Stimulated activated CD4-positive, alpha-beta T cell treated with anti-CD3 and anti-CD28 coated beads, TNF-alpha, amount 100 ng/mL, for 48 hours (primary cell): ENCODE measurements at regions not wholly inside any gene's neighbourhood (a gene's known extent, or its start where the extent isn't known, plus 50 kb on each side); places are given as distances from the start of the nearest gene placed in this dataset.
"Not testable (repeated sequence)": the region's sequence is repeated elsewhere in the genome, so short reads cannot be mapped to it uniquely, and the experiment has no call there.

Experiments
- DNase-seq, 3 donors: peaks; one replicate each; pipeline ENCODE4 v3.0.0-alpha.2; 2020; ENCODE audit warnings: low read depth in 3 of 3

- no peak for DNase-seq
These were observed 213.9 kb upstream of the UBASH3B start for GRCh38 chr11:122441666-122442035.

- no peak for DNase-seq
These were observed 214.5 kb upstream of the UBASH3B start for GRCh38 chr11:122440811-122441665.

DNA sequence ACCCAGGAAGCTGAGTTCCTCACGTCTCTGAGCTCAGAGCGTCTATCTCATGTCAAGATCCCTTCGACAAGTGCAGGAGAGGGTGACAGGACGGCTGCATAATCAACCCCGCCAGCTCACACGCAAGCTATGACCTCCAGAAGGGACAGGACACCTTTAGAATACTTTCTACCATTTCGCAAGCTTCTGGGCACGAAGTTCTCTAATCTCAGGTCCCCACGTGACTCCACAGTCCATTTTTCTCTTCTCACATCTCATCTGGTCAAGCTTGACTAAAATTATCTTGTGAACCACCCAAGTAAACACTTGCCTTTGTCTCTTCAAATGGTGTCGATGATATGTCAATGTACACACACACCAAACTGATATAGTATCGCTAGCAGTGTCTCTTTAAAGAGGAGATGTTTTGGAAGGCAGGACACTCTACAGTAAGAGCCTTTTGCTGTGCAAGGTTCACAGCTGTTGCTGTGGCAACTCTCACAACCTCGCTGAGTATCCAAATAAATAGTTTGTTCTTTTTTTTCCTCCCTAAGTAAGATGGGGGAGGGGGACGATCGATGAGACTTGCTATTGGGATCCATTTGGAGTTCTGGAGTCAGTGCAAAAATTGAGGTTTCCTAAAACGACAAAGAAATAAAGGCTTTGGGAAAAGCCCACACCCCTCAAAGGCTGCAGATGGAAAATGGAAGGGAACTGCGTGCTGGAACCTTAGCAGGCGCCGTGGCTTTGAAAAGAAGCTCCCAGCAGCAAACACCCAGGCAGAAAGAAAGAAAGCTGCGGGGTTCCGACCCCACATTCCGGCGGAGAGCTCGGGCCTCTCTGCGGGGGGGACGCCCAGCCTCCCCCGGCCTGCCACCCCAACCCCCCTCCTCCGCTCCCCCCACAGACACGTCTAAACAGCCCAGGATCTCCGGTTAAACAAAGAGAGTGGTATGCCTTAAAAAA is 215.4 kb upstream of the UBASH3B start:
- DNase-seq: no peak

DNA sequence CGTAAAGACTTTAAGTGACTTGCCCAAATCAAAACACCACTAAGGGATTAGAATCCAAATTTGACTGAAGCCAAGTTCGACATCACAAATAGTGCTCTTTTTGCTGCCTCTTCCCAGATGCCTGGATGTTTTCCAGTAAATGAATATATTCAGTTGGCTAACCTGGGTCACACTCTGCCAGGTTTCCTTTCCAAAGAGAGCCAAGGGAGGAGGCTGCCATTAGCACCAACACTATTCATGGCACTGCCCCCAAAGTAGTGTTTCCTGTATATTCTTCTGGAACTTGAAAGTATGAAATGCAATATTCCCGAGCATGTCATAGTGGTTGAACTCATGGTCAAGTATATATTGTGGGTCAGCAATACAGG is 219.3 kb upstream of the UBASH3B start:
- no peak for DNase-seq

- no peak for DNase-seq
These were observed 219.9 kb upstream of the UBASH3B start for GRCh38 chr11:122435540-122436187.

DNA sequence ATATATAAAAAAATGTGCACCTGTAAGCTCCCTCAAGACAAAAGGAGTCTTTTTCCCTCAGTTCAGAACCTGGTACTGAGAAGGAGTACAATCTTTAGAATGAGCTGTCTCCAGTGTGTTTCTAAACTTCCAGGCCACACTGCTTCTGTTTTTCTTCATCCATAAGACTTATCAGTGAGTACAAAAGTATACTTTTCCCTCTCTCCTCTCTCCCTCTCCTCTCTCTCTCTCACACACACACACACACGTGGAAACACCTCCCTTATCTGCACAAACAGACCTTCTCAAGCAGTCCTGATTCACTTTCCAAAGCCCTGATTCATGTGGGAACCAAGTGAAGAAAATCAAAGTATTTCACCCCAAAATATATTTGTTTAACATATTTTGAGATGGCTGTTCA is 220.7 kb upstream of the UBASH3B start:
- DNase-seq: no peak

- DNase-seq: no peak
These were observed 225.0 kb upstream of the UBASH3B start for GRCh38 chr11:122430490-122430889.

- no peak for DNase-seq
These were observed 229.4 kb upstream of the UBASH3B start for GRCh38 chr11:122426073-122426472.

DNA sequence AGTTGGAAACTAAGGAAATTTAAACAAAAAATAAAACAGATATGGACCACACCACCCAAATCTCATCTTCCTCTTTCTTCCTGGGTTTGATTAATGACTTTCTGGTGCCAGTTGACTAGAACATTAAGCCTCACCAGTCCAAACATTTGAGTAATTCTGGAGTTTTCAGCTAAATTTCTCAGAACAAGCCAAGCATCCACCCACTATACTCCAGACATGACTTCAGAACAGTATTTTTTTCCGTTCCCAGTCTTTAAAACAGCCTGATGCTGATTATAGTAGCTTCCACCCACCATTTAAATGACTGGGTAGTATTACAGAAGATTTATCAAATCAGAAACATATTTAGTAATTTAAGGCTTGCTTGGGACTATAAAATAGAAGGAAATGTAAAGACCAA is 230.9 kb upstream of the UBASH3B start:
- no peak for DNase-seq

DNA sequence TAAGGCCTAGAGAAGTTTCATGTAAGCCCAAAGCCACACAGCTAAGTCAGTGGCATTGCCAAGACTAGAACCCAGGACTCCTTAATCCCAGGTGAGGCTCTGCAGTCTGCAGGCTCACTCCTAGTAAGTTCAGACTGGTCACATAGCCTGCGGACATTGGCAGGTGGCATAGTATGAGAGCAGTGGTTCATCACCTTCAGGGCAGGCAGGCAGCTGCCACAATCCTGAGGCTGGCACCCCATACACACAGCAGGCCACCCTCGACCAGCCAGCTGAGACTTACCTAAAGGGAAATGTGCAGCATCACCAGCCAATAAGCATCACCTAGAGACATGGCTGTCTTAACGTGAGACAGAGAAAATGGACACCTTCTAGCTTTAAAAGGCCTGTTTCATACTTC is 231.6 kb upstream of the UBASH3B start:
- DNase-seq: no peak

DNA sequence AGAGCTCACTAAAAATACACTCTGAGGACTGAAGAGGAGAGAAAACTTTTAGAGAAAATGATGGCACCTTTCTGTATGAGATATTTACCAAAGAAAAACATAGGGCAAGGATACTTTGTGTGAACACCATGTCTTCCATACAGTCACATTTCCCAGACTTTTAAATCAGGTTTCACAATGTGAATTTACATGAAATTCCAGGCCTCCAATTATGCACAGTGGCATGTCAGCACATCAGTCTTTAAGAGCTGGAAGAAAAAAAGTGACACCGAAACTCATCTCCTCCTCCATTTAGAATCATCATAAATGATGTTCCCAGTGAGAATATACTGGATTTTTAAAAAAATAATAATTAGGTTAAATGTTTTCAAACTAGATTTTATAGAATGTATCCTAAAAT is 232.2 kb upstream of the UBASH3B start:
- no peak for DNase-seq

DNA sequence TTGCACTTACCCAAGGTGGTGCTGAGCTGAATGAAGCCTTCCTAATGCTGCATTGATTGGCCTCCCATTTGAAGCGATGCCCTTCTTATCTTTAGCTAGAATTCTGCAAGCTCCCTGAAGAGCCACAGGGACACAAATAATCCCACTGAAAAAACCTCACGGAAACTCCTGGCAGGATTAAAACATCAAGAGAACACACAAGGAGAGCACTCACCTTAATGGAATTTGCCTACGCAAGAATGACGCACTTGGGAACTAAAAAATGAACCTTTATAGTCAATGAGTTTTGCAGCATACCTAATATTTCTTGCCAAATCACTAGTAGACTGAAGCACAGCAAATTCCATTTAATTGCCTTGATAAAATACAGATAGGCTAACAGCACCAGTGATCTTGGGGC is 232.8 kb upstream of the UBASH3B start:
- DNase-seq: no peak

GRCh38 chr11:122421702-122422101 is 233.8 kb upstream of the UBASH3B start:
- DNase-seq: no peak

- no peak for DNase-seq
These were observed 237.5 kb upstream of the UBASH3B start for GRCh38 chr11:122418032-122418431.

DNA sequence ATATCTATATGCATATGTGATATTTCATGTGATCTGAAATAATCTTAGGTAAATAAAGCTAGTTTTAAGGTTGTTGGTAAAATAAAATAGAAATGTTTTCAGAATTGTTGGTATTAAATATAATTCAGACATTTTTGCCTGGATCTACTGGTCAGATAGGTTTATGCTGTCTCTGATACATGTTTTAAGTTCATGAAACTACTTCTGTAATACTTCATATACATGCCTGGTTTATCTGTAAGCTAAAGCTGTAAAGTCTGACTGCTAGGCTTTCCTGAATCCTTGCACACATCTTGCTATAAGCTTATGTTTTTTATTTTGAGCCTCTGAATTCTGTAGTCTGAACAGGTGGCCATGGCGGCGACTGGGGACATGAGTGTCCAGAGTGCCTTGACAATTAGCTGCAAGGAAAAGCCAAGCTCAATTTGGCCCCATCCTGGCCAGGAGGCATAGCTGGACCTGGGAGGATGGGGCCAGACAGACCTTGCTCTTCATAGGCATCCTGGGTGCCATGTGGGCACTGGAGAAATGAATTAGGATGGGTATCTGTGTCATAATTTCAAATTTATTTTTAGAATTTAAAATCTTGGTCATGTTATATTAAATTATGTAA is 241.0 kb upstream of the UBASH3B start:
- DNase-seq: no peak

DNA sequence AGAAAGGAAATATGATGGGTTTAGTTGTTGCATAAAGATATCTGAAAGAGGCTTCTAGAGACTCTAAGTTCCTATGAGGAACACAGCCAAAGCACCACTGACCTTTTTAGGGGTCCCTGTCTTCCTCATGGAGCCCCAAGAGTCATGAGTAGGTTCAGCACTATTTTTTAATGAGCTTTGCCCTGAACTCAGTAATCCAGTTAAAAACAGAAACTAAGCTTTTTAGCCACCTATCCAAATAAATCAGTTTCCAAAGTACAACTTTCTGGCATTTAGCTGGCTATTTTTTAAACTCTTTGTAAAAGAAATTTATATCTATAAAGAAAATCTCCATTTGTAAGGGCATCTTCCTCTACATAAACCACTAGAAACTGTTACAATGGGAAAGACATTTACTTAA is 241.8 kb upstream of the UBASH3B start:
- DNase-seq: no peak

GRCh38 chr11:122412581-122412980 is 242.9 kb upstream of the UBASH3B start:
- no peak for DNase-seq

DNA sequence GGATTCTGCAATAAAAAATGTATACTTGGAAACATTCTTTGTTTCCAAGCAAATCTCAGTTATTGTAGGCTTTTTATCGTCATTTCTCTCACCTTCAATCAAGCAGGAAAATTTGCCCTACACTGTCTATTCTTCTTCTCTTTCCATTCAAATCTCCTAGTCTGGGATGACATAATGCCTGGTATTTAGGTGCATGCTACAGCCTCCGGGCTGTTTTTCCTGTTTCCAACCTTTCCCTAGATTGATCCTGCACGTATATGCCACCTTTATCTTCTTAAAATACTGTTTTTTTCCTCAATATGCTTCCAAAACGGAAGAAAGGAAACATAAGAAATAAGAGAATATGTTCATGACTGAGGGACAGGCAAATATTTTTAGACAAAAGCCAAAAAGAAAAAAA is 249.1 kb upstream of the UBASH3B start:
- no peak for DNase-seq

GRCh38 chr11:122405547-122406341 is 249.8 kb upstream of the UBASH3B start:
- no peak for DNase-seq

GRCh38 chr11:122404571-122404970 is 251.0 kb upstream of the UBASH3B start:
- DNase-seq: no peak

- not testable (repeated sequence) for DNase-seq
These were observed 253.9 kb upstream of the UBASH3B start for GRCh38 chr11:122401581-122401980.
